Fibroblast of lung (primary cell): ENCODE measurements at regions not wholly inside any gene's neighbourhood (a gene's known extent, or its start where the extent isn't known, plus 50 kb on each side); places are given as distances from the start of the nearest gene placed in this dataset.

Experiments used
- EZH2 ChIP-seq: IDR thresholded peaks from 2 replicates; pipeline ENCODE4 v1.5.1; 2012; ENCODE audit warnings: low read length, control low read depth, mild to moderate bottlenecking; ENCODE audit errors: missing control alignments
- TF ChIP-seq, protein P1 (sequence below), 2 donors: IDR thresholded peaks in 1 of 2; conservative IDR thresholded peaks in 1 of 2; 1 replicate in 1 of 2; 2 replicates in 1 of 2; pipeline ENCODE4 v1.5.1; 2011 to 2012; ENCODE audit warnings: low read length in 2 of 2, control low read depth in 1 of 2, inconsistent platforms in 1 of 2, low read depth in 1 of 2, mild to moderate bottlenecking in 1 of 2

DNA sequence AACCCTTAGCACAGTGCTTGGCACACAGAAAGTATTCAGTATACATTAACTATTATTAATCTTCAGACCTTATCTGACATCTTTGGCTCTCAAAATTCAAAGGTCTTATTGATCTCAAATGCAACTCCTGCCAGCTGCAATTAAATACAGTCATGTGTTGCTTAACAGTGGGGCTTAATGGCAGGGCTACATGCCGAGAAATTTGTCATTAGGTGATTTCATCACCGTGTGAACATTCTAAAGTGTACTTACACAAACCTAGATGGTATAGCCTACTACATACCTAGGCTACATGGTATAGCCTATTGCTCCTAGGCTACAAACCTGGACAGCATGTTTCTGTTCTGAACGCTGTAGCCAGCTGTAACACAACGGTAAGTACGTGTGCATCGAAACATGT, 156.3 kb upstream of the TMCC3 start:
- TF ChIP-seq, protein P1, sequence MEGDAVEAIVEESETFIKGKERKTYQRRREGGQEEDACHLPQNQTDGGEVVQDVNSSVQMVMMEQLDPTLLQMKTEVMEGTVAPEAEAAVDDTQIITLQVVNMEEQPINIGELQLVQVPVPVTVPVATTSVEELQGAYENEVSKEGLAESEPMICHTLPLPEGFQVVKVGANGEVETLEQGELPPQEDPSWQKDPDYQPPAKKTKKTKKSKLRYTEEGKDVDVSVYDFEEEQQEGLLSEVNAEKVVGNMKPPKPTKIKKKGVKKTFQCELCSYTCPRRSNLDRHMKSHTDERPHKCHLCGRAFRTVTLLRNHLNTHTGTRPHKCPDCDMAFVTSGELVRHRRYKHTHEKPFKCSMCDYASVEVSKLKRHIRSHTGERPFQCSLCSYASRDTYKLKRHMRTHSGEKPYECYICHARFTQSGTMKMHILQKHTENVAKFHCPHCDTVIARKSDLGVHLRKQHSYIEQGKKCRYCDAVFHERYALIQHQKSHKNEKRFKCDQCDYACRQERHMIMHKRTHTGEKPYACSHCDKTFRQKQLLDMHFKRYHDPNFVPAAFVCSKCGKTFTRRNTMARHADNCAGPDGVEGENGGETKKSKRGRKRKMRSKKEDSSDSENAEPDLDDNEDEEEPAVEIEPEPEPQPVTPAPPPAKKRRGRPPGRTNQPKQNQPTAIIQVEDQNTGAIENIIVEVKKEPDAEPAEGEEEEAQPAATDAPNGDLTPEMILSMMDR (conservative IDR thresholded peaks at IDR 0.05 in 1 of 2, IDR thresholded peaks at IDR 0.05 in 1 of 2; ENCODE audit: low read depth in 1 of 2, low read length in 2 of 2): no peak
- TF ChIP-seq EZH2: no peak
